Peyer's patch (tissue), 4 donors: ENCODE measurements at regions not wholly inside any gene's neighbourhood (a gene's known extent, or its start where the extent isn't known, plus 50 kb on each side); places are given as distances from the start of the nearest gene placed in this dataset.

ENCODE experiments used
- CTCF ChIP-seq, 6 experiments: fragments of 450-650 bp in 4 of 6; fragments of 200-600 bp in 2 of 6; sonication (generic) in 1 of 6; IDR thresholded peaks; one replicate each; pipeline ENCODE4 v1.5.1; 2017 to 2019; ENCODE audit warnings: antibody characterized with exemption in 6 of 6, mild to moderate bottlenecking in 3 of 6, moderate library complexity in 1 of 6
- POLR2A ChIP-seq, 2 donors: fragments of 450-650 bp; IDR thresholded peaks; one replicate each; pipeline ENCODE4 v1.5.1; 2017; ENCODE audit warnings: antibody characterized with exemption in 2 of 2, mild to moderate bottlenecking in 2 of 2, moderate library complexity in 2 of 2

DNA sequence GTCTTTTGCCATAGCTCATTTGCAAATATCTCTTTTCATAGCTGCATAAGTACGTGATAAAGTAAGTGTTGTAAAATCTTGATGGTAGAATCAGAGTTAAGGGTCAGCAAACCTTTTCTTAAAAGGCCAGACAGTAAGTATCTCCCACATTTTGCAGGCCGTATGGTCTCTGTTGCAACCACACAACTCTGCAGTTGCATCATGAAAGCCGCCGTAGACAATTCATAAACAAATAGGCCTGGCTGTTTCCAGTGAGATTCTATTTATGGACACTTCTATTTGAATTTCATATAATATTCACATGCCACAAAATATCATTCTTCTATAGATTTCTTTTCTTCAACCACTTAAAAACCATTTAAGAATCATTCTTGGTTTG lies 248.5 kb downstream of the TLE3 start:
- TF ChIP-seq CTCF (IDR thresholded peaks at IDR 0.05) (no peak), POLR2A (IDR thresholded peaks at IDR 0.05) (no peak)
